GM23248 (cell line): ENCODE measurements at regions not wholly inside any gene's neighbourhood (a gene's known extent, or its start where the extent isn't known, plus 50 kb on each side); places are given as distances from the start of the nearest gene placed in this dataset.

ENCODE experiments used
- EZH2 ChIP-seq: fragments of 200-600 bp; sonication (generic); IDR thresholded peaks from 2 replicates; pipeline ENCODE4 v1.6.1; 2018; ENCODE audit warnings: antibody characterized with exemption, mild to moderate bottlenecking; ENCODE audit not compliant: insufficient read depth, poor library complexity, severe bottlenecking
- EZH2phosphoT487 ChIP-seq: fragments of 200-600 bp; sonication (generic); IDR thresholded peaks from 2 replicates; pipeline ENCODE4 v1.6.1; 2018; ENCODE audit warnings: antibody characterized with exemption, moderate library complexity, mild to moderate bottlenecking, low read depth; ENCODE audit not compliant: insufficient read depth

DNA sequence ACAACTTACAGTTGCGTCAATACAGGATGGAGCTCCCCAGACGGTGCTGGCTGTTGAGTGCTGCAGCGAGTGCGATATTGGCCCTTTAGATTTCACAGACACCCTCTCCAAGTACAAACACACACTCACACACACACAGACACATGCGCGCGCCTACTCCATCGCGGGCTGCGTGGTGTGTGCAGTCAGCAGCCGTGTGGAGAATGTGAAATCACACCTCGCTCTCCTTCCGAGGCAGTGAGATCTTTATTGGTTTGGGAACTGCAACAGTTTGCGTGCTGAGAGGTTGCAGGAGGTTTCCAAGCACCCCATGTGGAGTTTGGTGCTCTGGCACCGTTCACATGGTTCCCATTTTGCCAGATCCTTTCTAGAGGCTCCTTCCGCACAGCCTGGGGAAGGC lies 372.2 kb downstream of the RRAGC start:
- TF ChIP-seq EZH2, result no peak
- TF ChIP-seq EZH2phosphoT487, result no peak
